GM23248 (cell line): ENCODE measurements at regions not wholly inside any gene's neighbourhood (a gene's known extent, or its start where the extent isn't known, plus 50 kb on each side); places are given as distances from the start of the nearest gene placed in this dataset.
"Not testable (repeated sequence)": the region's sequence is repeated elsewhere in the genome, so short reads cannot be mapped to it uniquely, and the experiment has no call there.

Source experiments
- EZH2 ChIP-seq: fragments of 200-600 bp; sonication (generic); IDR thresholded peaks from 2 replicates; pipeline ENCODE4 v1.6.1; 2018; ENCODE audit warnings: antibody characterized with exemption, mild to moderate bottlenecking; ENCODE audit not compliant: insufficient read depth, poor library complexity, severe bottlenecking
- EZH2phosphoT487 ChIP-seq: fragments of 200-600 bp; sonication (generic); IDR thresholded peaks from 2 replicates; pipeline ENCODE4 v1.6.1; 2018; ENCODE audit warnings: antibody characterized with exemption, moderate library complexity, mild to moderate bottlenecking, low read depth; ENCODE audit not compliant: insufficient read depth

GRCh38 chr2:190760353-190761150 is 111.7 kb downstream of the NAB1 start:
- TF ChIP-seq EZH2, EZH2phosphoT487: not testable (repeated sequence)
